ENCODE measurements at regions not wholly inside any gene's neighbourhood (a gene's known extent, or its start where the extent isn't known, plus 50 kb on each side); places are given as distances from the start of the nearest gene placed in this dataset.

DNA sequence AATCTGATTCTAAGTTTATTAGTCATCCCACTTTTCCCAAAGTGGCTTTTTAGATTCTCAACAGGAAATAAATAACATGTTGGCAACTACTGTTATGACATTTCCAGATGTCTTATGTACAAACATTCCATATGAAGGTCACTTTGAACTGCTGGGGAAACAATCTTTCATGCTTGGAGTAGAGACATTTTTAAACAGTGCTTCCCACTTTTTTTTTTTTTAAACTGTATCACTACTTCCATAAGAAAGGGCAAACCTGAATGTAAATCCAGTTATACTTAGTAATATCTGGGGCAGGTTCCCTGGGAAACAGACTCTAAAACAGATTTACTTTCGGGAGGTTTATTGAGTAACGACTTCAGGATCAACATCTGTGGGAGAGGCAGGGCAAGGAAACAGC lies 473.8 kb downstream of the TAFA4 start:
- DNase-seq (ENCODE audit: low read depth) = no peak
- no peak for TF ChIP-seq CTCF (IDR thresholded peaks at IDR 0.05; ENCODE audit: insufficient read depth, low read length, severe bottlenecking)
- no peaks in the 10 kb centered on the region for H3K36me3 ChIP-seq (ENCODE audit: control insufficient read depth, insufficient read depth, low read length)
- no peak for FAIRE-seq
- H3K27me3 ChIP-seq (ENCODE audit: control insufficient read depth, insufficient read depth, low read length) = no peaks in the 10 kb centered on the region
- H3K4me3 ChIP-seq (ENCODE audit: low read depth, low read length) = no peak overlapping the region

GRCh38 chr3:68448510-68449383 lies 483.6 kb downstream of the TAFA4 start:
- FAIRE-seq = no peak
- no peak for TF ChIP-seq CTCF (IDR thresholded peaks at IDR 0.05; ENCODE audit: insufficient read depth, low read length, severe bottlenecking)
- H3K4me3 ChIP-seq (ENCODE audit: low read depth, low read length) = no peak overlapping the region

DNA sequence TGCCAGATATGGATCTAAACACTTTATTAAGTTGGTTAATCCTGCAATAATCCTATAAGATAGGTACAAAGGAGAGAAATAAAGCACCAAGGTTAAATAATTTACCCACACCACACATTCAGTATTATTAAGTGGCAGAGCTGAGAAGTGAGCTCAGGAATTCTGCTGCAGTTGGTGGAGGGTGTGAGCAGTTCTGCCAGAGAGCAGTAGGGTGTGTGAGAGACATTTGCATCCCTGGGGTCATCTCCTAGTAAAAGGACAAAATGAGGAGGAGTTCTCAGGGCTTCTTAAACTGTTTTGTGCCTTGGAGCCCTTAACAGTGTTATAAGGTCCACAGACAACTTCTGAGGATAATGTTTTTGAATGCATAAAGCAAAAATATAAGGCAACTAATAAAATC lies 484.5 kb downstream of the TAFA4 start:
- DNase-seq (ENCODE audit: low read depth) (no peak), FAIRE-seq (no peak)
- Histone ChIP-seq H3K27me3 (ENCODE audit: control insufficient read depth, insufficient read depth, low read length) (no peaks in the 10 kb centered on the region), H3K4me3 (ENCODE audit: low read depth, low read length) (no peak overlapping the region), H3K36me3 (ENCODE audit: control insufficient read depth, insufficient read depth, low read length) (no peaks in the 10 kb centered on the region)
- no peak for TF ChIP-seq CTCF (IDR thresholded peaks at IDR 0.05; ENCODE audit: insufficient read depth, low read length, severe bottlenecking)

More at GRCh38 chr3:68448510-68449383, 483.6 kb downstream of the TAFA4 start:
- Histone ChIP-seq H3K36me3 (ENCODE audit: control insufficient read depth, insufficient read depth, low read length) (no peaks in the 10 kb centered on the region), H3K27me3 (ENCODE audit: control insufficient read depth, insufficient read depth, low read length) (no peaks in the 10 kb centered on the region)
- DNase-seq (ENCODE audit: low read depth) = no peak

DNA sequence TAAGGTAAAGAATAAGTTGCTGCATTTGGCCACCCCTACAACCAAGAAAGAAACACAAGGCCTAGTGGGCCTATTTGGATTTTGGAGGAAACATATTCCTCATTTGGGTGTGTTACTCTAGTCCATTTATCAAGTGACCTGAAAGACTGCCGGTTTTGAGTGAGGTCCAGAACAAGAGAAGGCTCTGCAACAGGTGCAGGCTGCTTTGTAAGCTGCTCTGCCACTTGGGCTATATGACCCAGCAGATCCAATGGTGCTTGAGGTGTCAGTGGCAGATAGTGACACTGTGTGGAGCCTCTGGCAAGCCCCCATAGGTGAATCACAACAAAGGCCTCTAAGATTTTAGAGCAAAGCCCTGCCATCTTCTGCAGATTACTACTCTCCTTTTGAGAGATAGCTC lies 491.3 kb downstream of the TAFA4 start:
- no peak for FAIRE-seq
- no peak for TF ChIP-seq CTCF (IDR thresholded peaks at IDR 0.05; ENCODE audit: insufficient read depth, low read length, severe bottlenecking)

GRCh38 chr3:68436619-68437401 lies 495.5 kb downstream of the TAFA4 start:
- H3K36me3 ChIP-seq (ENCODE audit: control insufficient read depth, insufficient read depth, low read length) = no peaks in the 10 kb centered on the region
- H3K4me3 ChIP-seq (ENCODE audit: low read depth, low read length) = no peak overlapping the region
- no peak for FAIRE-seq
- no peaks in the 10 kb centered on the region for H3K27me3 ChIP-seq (ENCODE audit: control insufficient read depth, insufficient read depth, low read length)
- no peak for TF ChIP-seq CTCF (IDR thresholded peaks at IDR 0.05; ENCODE audit: insufficient read depth, low read length, severe bottlenecking)
- peak; percentile 2 for DNase-seq (ENCODE audit: low read depth)

More for the DNA sequence above, 491.3 kb downstream of the TAFA4 start:
- Histone ChIP-seq H3K4me3 (ENCODE audit: low read depth, low read length) (no peak overlapping the region), H3K36me3 (ENCODE audit: control insufficient read depth, insufficient read depth, low read length) (no peaks in the 10 kb centered on the region), H3K27me3 (ENCODE audit: control insufficient read depth, insufficient read depth, low read length) (no peaks in the 10 kb centered on the region)
- no peak for DNase-seq (ENCODE audit: low read depth)
